ENCODE measurements at regions not wholly inside any gene's neighbourhood (a gene's known extent, or its start where the extent isn't known, plus 50 kb on each side); places are given as distances from the start of the nearest gene placed in this dataset.

GRCh38 chr7:125382401-125382800, 452.8 kb upstream of the POT1 start:
- TF ChIP-seq FOXM1 (IDR thresholded peaks at IDR 0.05; ENCODE audit: borderline replicate concordance) (no peak), FOXA1 (IDR thresholded peaks at IDR 0.05) (no peak)

Measured in HEK293T (cell line).